ENCODE measurements at regions not wholly inside any gene's neighbourhood (a gene's known extent, or its start where the extent isn't known, plus 50 kb on each side); places are given as distances from the start of the nearest gene placed in this dataset.

DNA sequence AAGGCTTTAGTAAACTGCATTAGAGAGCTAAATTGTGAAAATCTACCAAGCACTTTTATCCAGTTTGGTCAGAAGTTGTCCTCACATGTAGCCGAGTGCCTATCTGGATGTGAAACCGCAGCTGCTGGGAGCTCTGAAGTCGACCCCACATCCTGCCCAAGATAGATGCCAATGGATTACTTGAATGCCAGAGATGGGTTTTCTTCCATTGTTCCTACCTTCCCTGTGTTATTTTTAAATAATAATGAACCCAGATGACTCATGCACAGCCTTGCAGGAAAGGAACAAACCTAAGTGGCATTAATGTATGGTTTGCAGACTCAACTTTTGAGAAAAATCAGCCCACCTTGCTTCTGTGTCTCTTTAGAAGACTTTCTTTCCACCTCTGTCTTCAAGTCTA lies 408.5 kb downstream of the FBXO15 start:
- H3K4me3 ChIP-seq (ENCODE audit: control insufficient read depth, low read depth, low read length) = no peak overlapping the region
- DNase-seq (ENCODE audit: low read depth) = no peak
- TF ChIP-seq CTCF (IDR thresholded peaks at IDR 0.05; ENCODE audit: control insufficient read depth, insufficient read depth, low read depth, low read length, missing control alignments) = no peak

DNA sequence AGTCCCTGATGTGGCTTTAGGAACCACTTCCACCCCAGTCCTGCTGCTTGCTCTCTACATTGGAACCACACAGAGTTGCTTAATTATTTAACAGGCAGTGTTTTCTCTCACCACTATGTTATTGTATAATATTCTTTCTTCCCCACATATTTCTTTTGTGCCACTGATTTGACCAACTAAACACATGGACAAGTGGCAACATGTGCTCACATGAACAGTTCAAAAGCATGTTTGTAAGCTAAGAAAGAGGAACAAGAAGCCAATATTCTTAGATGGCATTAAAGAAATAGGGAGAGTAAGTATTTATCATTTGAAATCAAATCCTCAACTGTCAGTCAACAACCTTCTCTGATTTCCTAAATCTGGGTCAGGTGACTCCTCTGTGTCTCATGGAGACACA lies 409.6 kb downstream of the FBXO15 start:
- H3K4me3 ChIP-seq (ENCODE audit: control insufficient read depth, low read depth, low read length) = no peak overlapping the region
- no peak for DNase-seq (ENCODE audit: low read depth)
- no peak for TF ChIP-seq CTCF (IDR thresholded peaks at IDR 0.05; ENCODE audit: control insufficient read depth, insufficient read depth, low read depth, low read length, missing control alignments)

GRCh38 chr18:73735836-73736235 lies 411.8 kb downstream of the FBXO15 start:
- no peak for DNase-seq (ENCODE audit: low read depth)
- no peak overlapping the region for H3K4me3 ChIP-seq (ENCODE audit: control insufficient read depth, low read depth, low read length)
- no peak for TF ChIP-seq CTCF (IDR thresholded peaks at IDR 0.05; ENCODE audit: control insufficient read depth, insufficient read depth, low read depth, low read length, missing control alignments)

- no peak overlapping the region for H3K4me3 ChIP-seq (ENCODE audit: control insufficient read depth, low read depth, low read length)
- no peak for DNase-seq (ENCODE audit: low read depth)
- no peak for TF ChIP-seq CTCF (IDR thresholded peaks at IDR 0.05; ENCODE audit: control insufficient read depth, insufficient read depth, low read depth, low read length, missing control alignments)
Measured at GRCh38 chr18:73733806-73734314, 413.8 kb downstream of the FBXO15 start.

DNA sequence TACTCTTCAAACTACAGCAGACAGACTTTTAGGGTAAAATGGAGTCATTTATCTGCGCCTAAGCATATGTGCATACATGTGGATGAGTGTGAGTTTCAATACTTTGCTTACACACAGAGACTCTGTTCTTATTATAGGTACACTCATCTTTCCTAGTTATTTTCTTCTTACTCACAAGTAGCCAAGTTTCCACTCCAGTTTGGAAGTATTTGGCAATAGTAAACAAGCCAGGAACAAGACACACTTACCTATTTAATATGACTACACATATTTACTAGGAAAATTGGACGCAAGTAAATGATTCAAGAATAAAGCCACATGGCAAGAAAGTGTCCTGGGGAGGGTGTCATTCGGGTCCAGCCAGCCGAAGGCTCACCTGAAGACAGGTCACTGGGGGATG lies 414.3 kb downstream of the FBXO15 start:
- H3K4me3 ChIP-seq (ENCODE audit: control insufficient read depth, low read depth, low read length) = no peak overlapping the region
- DNase-seq (ENCODE audit: low read depth) = no peak
- no peak for TF ChIP-seq CTCF (IDR thresholded peaks at IDR 0.05; ENCODE audit: control insufficient read depth, insufficient read depth, low read depth, low read length, missing control alignments)

DNA sequence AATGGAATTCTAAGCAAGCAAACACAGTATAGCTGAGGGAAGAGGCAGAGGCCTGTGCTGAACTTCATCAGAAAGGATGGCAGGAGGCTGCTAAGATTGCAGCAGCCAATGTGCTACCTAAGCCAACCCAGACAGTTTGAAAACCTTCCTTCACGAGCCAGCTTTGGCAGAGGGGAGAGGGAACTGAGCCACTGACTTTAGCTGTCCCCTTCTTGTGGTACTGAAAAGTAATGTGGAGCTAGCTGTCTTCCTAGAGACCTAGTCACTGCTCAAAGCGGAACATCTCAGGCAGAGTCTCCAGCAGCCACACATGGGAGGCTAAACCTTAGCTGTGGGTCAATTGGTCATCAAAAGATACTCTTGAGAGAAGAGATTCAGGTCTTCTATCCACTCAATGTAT lies 419.0 kb downstream of the FBXO15 start:
- H3K4me3 ChIP-seq (ENCODE audit: control insufficient read depth, low read depth, low read length) = no peak overlapping the region
- no peak for TF ChIP-seq CTCF (IDR thresholded peaks at IDR 0.05; ENCODE audit: control insufficient read depth, insufficient read depth, low read depth, low read length, missing control alignments)
- no peak for DNase-seq (ENCODE audit: low read depth)

DNA sequence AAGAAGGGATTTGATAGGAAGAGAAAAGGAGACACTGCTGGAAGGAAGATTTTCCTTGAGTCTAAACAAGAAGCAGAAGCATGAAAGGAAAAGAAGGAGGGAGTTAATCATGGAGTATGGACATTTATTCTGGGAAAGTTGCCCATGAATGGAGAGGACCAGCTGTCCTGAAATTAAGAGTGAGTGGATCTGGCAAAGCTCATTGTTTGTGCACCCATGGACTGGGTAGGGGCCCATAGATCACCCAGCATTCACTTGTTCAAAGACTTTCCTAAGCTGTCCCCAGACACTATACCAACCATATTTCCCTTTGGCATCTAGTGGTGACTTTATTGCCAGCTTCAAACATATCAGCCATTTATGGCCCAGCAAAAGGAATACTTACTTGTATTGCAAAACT lies 422.7 kb downstream of the FBXO15 start:
- no peak for TF ChIP-seq CTCF (IDR thresholded peaks at IDR 0.05; ENCODE audit: control insufficient read depth, insufficient read depth, low read depth, low read length, missing control alignments)

More for the DNA sequence above, 422.7 kb downstream of the FBXO15 start:
- no peak overlapping the region for H3K4me3 ChIP-seq (ENCODE audit: control insufficient read depth, low read depth, low read length)
- no peak for DNase-seq (ENCODE audit: low read depth)

Measured in AG09309 (cell line).